ENCODE measurements at regions not wholly inside any gene's neighbourhood (a gene's known extent, or its start where the extent isn't known, plus 50 kb on each side); places are given as distances from the start of the nearest gene placed in this dataset.
"Not testable (repeated sequence)": the region's sequence is repeated elsewhere in the genome, so short reads cannot be mapped to it uniquely, and the experiment has no call there.

- H3K27me3 Mint-ChIP-seq (ENCODE audit: low read depth, unreplicated experiment) = no peaks in the 10 kb centered on the region
- Histone ChIP-seq H4K20me1 (ENCODE audit: insufficient read depth, low read length) (no peaks in the 10 kb centered on the region), H3K27me3 (ENCODE audit: insufficient read depth, low read length) (no peaks in the 10 kb centered on the region), H3K27ac (ENCODE audit: low read depth, low read length) (no peak overlapping the region), H3K4me3 (ENCODE audit: insufficient read depth, low read depth, low read length) (no peak overlapping the region), H3K9ac (ENCODE audit: low read length) (no peak overlapping the region), H3K79me2 (ENCODE audit: insufficient read depth, low read length) (no peaks in the 10 kb centered on the region), H3K4me2 (ENCODE audit: low read length) (no peak overlapping the region), H3K4me1 (ENCODE audit: insufficient read depth, low read length) (no peaks in the 10 kb centered on the region), H3K36me3 (ENCODE audit: insufficient read depth, low read length) (no peaks in the 10 kb centered on the region), H3K9me3 (ENCODE audit: insufficient read depth, low read depth, low read length) (no peaks in the 10 kb centered on the region), H2AFZ (ENCODE audit: low read depth, low read length) (no peak overlapping the region)
- no peak for DNase-seq (ENCODE audit: low read depth)
- no peaks in the 10 kb centered on the region for H3K4me1 Mint-ChIP-seq (ENCODE audit: low read depth, unreplicated experiment)
- no peak overlapping the region for H3K4me3 Mint-ChIP-seq (ENCODE audit: unreplicated experiment)
- TF ChIP-seq CTCF (IDR thresholded peaks at IDR 0.05; ENCODE audit: insufficient read depth, low read depth, low read length) (no peak), EZH2 (IDR thresholded peaks at IDR 0.05; ENCODE audit: insufficient read depth, low read length) (no peak)
- H3K36me3 Mint-ChIP-seq (ENCODE audit: low read depth, unreplicated experiment) = no peaks in the 10 kb centered on the region
- peaks cover 9% of the 10 kb centered on the region for H3K9me3 Mint-ChIP-seq (ENCODE audit: unreplicated experiment)
- FAIRE-seq = no peak
- H3K27ac Mint-ChIP-seq (ENCODE audit: unreplicated experiment) = no peak overlapping the region
Measured at GRCh38 chr10:22071332-22071731, 67.8 kb upstream of the DNAJC1 start.

GRCh38 chr10:22067091-22067490 is 63.6 kb upstream of the DNAJC1 start:
- Histone ChIP-seq H3K4me1 (ENCODE audit: insufficient read depth, low read length) (no peaks in the 10 kb centered on the region), H4K20me1 (ENCODE audit: insufficient read depth, low read length) (no peaks in the 10 kb centered on the region), H3K4me2 (ENCODE audit: low read length) (no peak overlapping the region), H2AFZ (ENCODE audit: low read depth, low read length) (no peak overlapping the region), H3K36me3 (ENCODE audit: insufficient read depth, low read length) (no peaks in the 10 kb centered on the region), H3K4me3 (ENCODE audit: insufficient read depth, low read depth, low read length) (no peak overlapping the region), H3K79me2 (ENCODE audit: insufficient read depth, low read length) (no peaks in the 10 kb centered on the region), H3K9me3 (ENCODE audit: insufficient read depth, low read depth, low read length) (no peaks in the 10 kb centered on the region), H3K27me3 (ENCODE audit: insufficient read depth, low read length) (no peaks in the 10 kb centered on the region), H3K9ac (ENCODE audit: low read length) (no peak overlapping the region), H3K27ac (ENCODE audit: low read depth, low read length) (no peak overlapping the region)
- TF ChIP-seq CTCF (IDR thresholded peaks at IDR 0.05; ENCODE audit: insufficient read depth, low read depth, low read length) (no peak), EZH2 (IDR thresholded peaks at IDR 0.05; ENCODE audit: insufficient read depth, low read length) (no peak)
- Mint-ChIP-seq H3K27me3 (ENCODE audit: low read depth, unreplicated experiment) (peaks cover 2% of the 10 kb centered on the region), H3K4me3 (ENCODE audit: unreplicated experiment) (no peak overlapping the region), H3K27ac (ENCODE audit: unreplicated experiment) (no peak overlapping the region), H3K36me3 (ENCODE audit: low read depth, unreplicated experiment) (no peaks in the 10 kb centered on the region), H3K4me1 (ENCODE audit: low read depth, unreplicated experiment) (no peaks in the 10 kb centered on the region), H3K9me3 (ENCODE audit: unreplicated experiment) (peaks cover 12% of the 10 kb centered on the region)
- FAIRE-seq (no peak), DNase-seq (ENCODE audit: low read depth) (no peak)

- not testable (repeated sequence) for H3K4me3 Mint-ChIP-seq (ENCODE audit: unreplicated experiment); H3K79me2 ChIP-seq (ENCODE audit: insufficient read depth, low read length); H3K27ac Mint-ChIP-seq (ENCODE audit: unreplicated experiment); H3K9me3 ChIP-seq (ENCODE audit: insufficient read depth, low read depth, low read length); FAIRE-seq; H3K36me3 Mint-ChIP-seq (ENCODE audit: low read depth, unreplicated experiment); H2AFZ ChIP-seq (ENCODE audit: low read depth, low read length); H3K9ac ChIP-seq (ENCODE audit: low read length); H3K36me3 ChIP-seq (ENCODE audit: insufficient read depth, low read length); DNase-seq (ENCODE audit: low read depth); H3K27me3 Mint-ChIP-seq (ENCODE audit: low read depth, unreplicated experiment); H3K27me3 ChIP-seq (ENCODE audit: insufficient read depth, low read length); H3K4me1 Mint-ChIP-seq (ENCODE audit: low read depth, unreplicated experiment); H3K27ac ChIP-seq (ENCODE audit: low read depth, low read length); H3K4me3 ChIP-seq (ENCODE audit: insufficient read depth, low read depth, low read length); H4K20me1 ChIP-seq (ENCODE audit: insufficient read depth, low read length); H3K4me1 ChIP-seq (ENCODE audit: insufficient read depth, low read length); H3K4me2 ChIP-seq (ENCODE audit: low read length)
- H3K9me3 Mint-ChIP-seq (ENCODE audit: unreplicated experiment) = peaks cover 12% of the 10 kb centered on the region
Measured at GRCh38 chr10:22060984-22061383, 57.5 kb upstream of the DNAJC1 start.

Data from astrocyte (in vitro differentiated cells and primary cell).